Stomach (tissue), 8 donors: ENCODE measurements at regions not wholly inside any gene's neighbourhood (a gene's known extent, or its start where the extent isn't known, plus 50 kb on each side); places are given as distances from the start of the nearest gene placed in this dataset.

Source experiments
- DNase-seq, 2 donors: peaks; one replicate each; pipeline versions ENCODE4 v3.0.0 to v3.0.0-alpha.2; 2013 to 2019
- H3K27ac ChIP-seq, 5 donors: fragments of 200-600 bp in 4 of 5; sonication (generic) in 4 of 5; one replicate each; pipeline ENCODE4 v1.5.1; 2013 to 2019; ENCODE audit warnings: mild to moderate bottlenecking in 1 of 5, moderate library complexity in 1 of 5
- H3K27me3 ChIP-seq, 3 donors: fragments of 200-600 bp; sonication (generic); one replicate each; pipeline ENCODE4 v1.5.1; 2017 to 2019; ENCODE audit warnings: mixed run types in 1 of 3
- H3K36me3 ChIP-seq, 4 donors: fragments of 200-600 bp; sonication (generic); 1 replicate in 3 of 4; 2 replicates in 1 of 4; pipeline ENCODE4 v1.5.1; 2016 to 2019
- H3K4me1 ChIP-seq, 4 donors: fragments of 200-600 bp; sonication (generic); one replicate each; pipeline ENCODE4 v1.5.1; 2016 to 2019
- H3K4me3 ChIP-seq, 4 donors: fragments of 200-600 bp; sonication (generic) in 3 of 4; one replicate each; pipeline ENCODE4 v1.5.1; 2016 to 2019; ENCODE audit warnings: mild to moderate bottlenecking in 1 of 4
- H3K9me3 ChIP-seq, 4 donors: fragments of 200-600 bp; sonication (generic); one replicate each; pipeline ENCODE4 v1.5.1; 2016 to 2019
- CTCF ChIP-seq, 7 experiments: fragments of 450-650 bp in 4 of 7; fragments of 200-600 bp in 3 of 7; sonication (generic) in 3 of 7; IDR thresholded peaks; one replicate each; pipeline ENCODE4 v1.5.1; 2016 to 2019; ENCODE audit warnings: antibody characterized with exemption in 7 of 7, control low read depth in 2 of 7, mild to moderate bottlenecking in 1 of 7
- EP300 ChIP-seq: sonication (generic); formaldehyde crosslinking; IDR thresholded peaks from one replicate; pipeline ENCODE4 v1.6.1; 2017; ENCODE audit warnings: antibody characterized with exemption
- POLR2A ChIP-seq, 4 donors: fragments of 450-650 bp; IDR thresholded peaks; one replicate each; pipeline ENCODE4 v1.6.1; 2016; ENCODE audit warnings: antibody characterized with exemption in 4 of 4, control low read depth in 2 of 4, mild to moderate bottlenecking in 1 of 4, moderate library complexity in 1 of 4
- POLR2AphosphoS5 ChIP-seq, 3 donors: sonication (generic); formaldehyde crosslinking; IDR thresholded peaks; one replicate each; pipeline ENCODE4 v1.6.1; 2016; ENCODE audit warnings: antibody characterized with exemption in 3 of 3
- WGBS, 5 donors: extraction: QIAGEN DNeasy Blood & Tissue Kit in 3 of 5; methylation state at CpG; one replicate each; pipeline versions ENCODE4 v1.1.5 to v1.1.7; 2013 to 2018; 5-methylcytosine and 5-hydroxymethylcytosine counted together
- intact Hi-C: fragments of 100-400 bp; cut with DNase I; formaldehyde crosslinking; loops from one replicate; pipeline ENCODE4 v1.15.1; 2023; ENCODE audit warnings: low total_unique reads
- donor health status: healthy with polysubstance abuse.
- donor health status: Bipolar disorder and iron deficiency.
- donor health status: healthy.

DNA sequence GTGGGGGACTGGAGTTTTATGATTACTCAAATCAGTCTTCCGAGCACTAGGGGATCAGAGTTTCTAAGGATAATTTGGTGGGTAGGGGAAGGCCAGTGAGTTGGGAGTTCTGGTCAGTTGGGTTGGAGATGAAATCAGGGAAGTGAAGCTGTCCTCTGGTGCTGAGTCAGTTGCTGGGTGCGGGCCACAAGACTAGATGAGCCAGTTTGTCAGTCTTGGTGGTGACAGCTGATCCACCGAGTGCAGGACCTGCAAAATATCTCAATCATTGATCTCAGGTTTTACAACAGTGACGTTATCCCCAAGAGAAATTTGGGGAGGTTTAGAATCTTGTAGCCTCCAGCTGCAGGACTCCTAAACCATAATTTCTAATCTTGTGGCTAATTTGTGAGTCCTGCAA, 249.4 kb downstream of the FAM43A start:
- WGBS, 5 donors = 72 to 91% (median 85%) methylated on average over 4 of the region's 4 CpGs
- H3K36me3 ChIP-seq = no peaks in the 10 kb centered on the region
- peaks cover 0 to 30% (median 13%) of the 10 kb centered on the region in 4 donors for H3K4me1 ChIP-seq
- no peak overlapping the region for H3K4me3 ChIP-seq
- no peak overlapping the region for H3K27ac ChIP-seq
- intact Hi-C loops = no loop called here
- H3K9me3 ChIP-seq = peaks cover 0 to 9% (median 0%) of the 10 kb centered on the region in 4 donors
- TF ChIP-seq CTCF (IDR thresholded peaks at IDR 0.05) = no peak
- TF ChIP-seq POLR2A (IDR thresholded peaks at IDR 0.05) = no peak
- no peak for TF ChIP-seq POLR2AphosphoS5 (IDR thresholded peaks at IDR 0.05)
- TF ChIP-seq EP300 = no peak
- DNase-seq = no peak
- H3K27me3 ChIP-seq = no peaks in the 10 kb centered on the region

DNA sequence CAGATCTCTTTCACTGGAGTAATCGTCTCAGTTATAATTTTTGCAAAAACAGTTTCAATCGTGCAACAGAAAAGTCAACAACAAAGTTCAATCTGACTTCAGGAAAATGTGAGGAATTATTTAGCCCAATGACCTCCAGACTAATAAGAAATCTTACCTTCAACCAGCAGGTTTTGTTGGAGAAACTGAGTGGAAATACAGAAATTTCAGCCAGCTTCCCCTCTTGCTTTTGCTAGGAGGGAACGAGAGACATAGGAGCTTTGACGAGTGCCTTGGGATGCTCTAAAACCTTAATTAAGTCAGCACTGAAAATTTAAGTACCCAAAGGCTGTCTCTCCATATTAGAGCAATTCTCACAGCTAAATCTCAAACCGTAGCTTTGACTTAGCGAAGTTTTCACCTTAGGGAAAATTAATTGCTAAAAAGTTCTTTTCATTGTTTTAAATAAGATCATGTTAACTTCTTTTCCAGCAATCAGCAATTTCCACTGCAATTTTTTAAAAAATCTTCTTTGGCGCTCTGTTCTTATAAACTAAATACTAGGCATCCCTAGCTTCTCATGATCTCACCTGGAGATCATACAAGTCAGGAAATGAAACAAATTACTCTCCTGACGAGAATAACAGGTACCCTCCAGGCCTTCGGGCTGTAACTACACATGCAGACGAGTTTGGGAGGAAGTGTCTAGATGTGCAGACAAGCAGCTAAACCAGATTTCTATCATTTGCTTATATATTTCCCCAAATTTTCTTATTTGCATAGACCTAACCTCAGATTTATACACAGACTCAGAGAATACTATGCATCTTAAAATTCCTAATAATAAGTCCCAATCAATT, 250.2 kb downstream of the FAM43A start:
- Histone ChIP-seq H3K36me3 (no peaks in the 10 kb centered on the region), H3K4me3 (no peak overlapping the region), H3K4me1 (peaks cover 0 to 22% (median 9%) of the 10 kb centered on the region in 4 donors), H3K9me3 (peaks cover 0 to 9% (median 0%) of the 10 kb centered on the region in 4 donors), H3K27ac (no peak overlapping the region), H3K27me3 (no peaks in the 10 kb centered on the region)
- DNase-seq = no peak
- intact Hi-C loops = no loop called here
- 81 to 87% (median 84%) methylated on average over 10 of the region's 10 CpGs for WGBS, 5 donors
- TF ChIP-seq CTCF (IDR thresholded peaks at IDR 0.05) = no peak
- no peak for TF ChIP-seq POLR2AphosphoS5 (IDR thresholded peaks at IDR 0.05)
- no peak for TF ChIP-seq EP300
- TF ChIP-seq POLR2A (IDR thresholded peaks at IDR 0.05) = no peak

DNA sequence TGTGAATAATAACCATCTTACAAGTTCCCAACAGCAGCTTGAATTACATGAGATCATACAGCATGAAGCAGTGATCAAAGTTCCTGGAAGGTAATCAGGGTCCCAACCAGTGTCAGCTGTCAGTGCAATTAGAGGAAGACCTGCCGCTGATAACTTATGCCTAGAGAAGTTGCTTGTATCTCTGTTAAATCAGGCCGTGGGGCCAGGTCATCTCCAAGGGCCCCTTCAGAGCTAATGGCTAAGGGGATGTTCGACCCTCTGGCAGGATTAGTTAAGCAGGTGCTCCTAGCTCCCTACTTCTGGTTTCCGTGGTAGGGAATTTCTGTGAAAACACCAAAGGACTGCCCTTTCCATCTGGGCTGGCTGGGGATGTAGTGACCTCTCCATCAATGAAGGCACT, 251.0 kb downstream of the FAM43A start:
- no peak for TF ChIP-seq POLR2AphosphoS5 (IDR thresholded peaks at IDR 0.05)
- Histone ChIP-seq H3K4me1 (peaks cover 0 to 14% (median 3%) of the 10 kb centered on the region in 4 donors), H3K9me3 (peaks cover 0 to 9% (median 0%) of the 10 kb centered on the region in 4 donors), H3K36me3 (no peaks in the 10 kb centered on the region), H3K27me3 (no peaks in the 10 kb centered on the region), H3K4me3 (no peak overlapping the region), H3K27ac (no peak overlapping the region)
- DNase-seq = no peak
- intact Hi-C loops = no loop called here
- WGBS, 5 donors = 66 to 77% (median 70%) methylated on average over 4 of the region's 4 CpGs

DNA sequence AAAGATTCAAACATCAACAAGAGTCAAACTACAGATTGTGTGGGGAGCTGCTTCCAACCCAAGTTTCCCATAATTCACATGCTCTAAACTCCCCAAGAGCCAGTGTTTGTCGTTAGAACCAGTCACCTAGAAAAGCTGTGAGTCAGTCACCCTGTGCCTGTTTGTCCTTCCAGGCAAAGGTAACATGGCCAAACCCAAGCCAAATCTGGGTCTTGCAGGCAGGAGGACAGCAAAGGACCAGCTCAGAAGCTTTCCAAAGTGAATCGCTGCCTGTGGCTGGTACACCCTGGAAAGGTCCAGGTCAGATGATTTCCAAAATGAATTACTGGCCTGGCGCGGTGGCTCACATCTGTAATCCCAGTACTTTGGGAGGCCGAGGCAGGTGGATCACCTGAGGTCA, 251.5 kb downstream of the FAM43A start:
- peaks cover 0 to 13% (median 3%) of the 10 kb centered on the region in 4 donors for H3K4me1 ChIP-seq
- WGBS, 5 donors = 78 to 92% (median 90%) methylated on average over 5 of the region's 5 CpGs
- no peak overlapping the region for H3K27ac ChIP-seq
- peaks cover 0 to 9% (median 0%) of the 10 kb centered on the region in 4 donors for H3K9me3 ChIP-seq
- no peaks in the 10 kb centered on the region for H3K27me3 ChIP-seq
- DNase-seq = no peak
- no peaks in the 10 kb centered on the region for H3K36me3 ChIP-seq
- TF ChIP-seq CTCF (IDR thresholded peaks at IDR 0.05) (no peak), EP300 (no peak), POLR2AphosphoS5 (IDR thresholded peaks at IDR 0.05) (no peak), POLR2A (IDR thresholded peaks at IDR 0.05) (no peak)
- no peak overlapping the region for H3K4me3 ChIP-seq
- intact Hi-C loops = no loop called here

DNA sequence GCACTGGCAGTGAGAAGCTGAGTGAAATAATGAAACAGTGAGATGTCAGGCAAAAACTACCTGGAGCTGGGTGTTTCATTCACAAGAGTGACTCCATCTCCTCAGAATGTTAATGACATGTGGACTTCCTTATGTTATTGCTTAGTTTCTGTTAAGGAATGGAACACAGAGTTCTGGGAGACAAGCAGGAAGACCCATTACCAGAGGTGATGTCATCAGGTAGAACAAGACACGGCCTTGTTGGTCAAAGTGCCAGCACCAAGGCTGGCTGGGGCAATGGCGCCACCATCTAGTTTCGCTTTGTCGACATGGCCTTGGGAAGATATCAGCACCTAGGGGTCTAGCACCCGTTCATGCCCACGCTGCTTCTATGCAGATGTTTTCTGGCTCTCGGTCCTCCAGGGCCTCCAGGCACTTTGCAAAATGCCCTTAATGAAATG, 252.2 kb downstream of the FAM43A start:
- Histone ChIP-seq H3K4me1 (peaks cover 0 to 13% (median 3%) of the 10 kb centered on the region in 4 donors), H3K4me3 (no peak overlapping the region), H3K27me3 (no peaks in the 10 kb centered on the region), H3K36me3 (no peaks in the 10 kb centered on the region), H3K9me3 (peaks cover 0 to 4% (median 0%) of the 10 kb centered on the region in 4 donors), H3K27ac (peak overlapping the region in 1 of 5 donors; percentile 54)
- intact Hi-C loops = no loop called here
- TF ChIP-seq POLR2AphosphoS5 (IDR thresholded peaks at IDR 0.05) (no peak), CTCF (IDR thresholded peaks at IDR 0.05) (no peak), EP300 (no peak), POLR2A (IDR thresholded peaks at IDR 0.05) (no peak)
- DNase-seq = no peak
- WGBS, 5 donors = 87 to 97% (median 94%) methylated on average over 7 of the region's 7 CpGs
